ENCODE measurements at regions not wholly inside any gene's neighbourhood (a gene's known extent, or its start where the extent isn't known, plus 50 kb on each side); places are given as distances from the start of the nearest gene placed in this dataset.

DNA sequence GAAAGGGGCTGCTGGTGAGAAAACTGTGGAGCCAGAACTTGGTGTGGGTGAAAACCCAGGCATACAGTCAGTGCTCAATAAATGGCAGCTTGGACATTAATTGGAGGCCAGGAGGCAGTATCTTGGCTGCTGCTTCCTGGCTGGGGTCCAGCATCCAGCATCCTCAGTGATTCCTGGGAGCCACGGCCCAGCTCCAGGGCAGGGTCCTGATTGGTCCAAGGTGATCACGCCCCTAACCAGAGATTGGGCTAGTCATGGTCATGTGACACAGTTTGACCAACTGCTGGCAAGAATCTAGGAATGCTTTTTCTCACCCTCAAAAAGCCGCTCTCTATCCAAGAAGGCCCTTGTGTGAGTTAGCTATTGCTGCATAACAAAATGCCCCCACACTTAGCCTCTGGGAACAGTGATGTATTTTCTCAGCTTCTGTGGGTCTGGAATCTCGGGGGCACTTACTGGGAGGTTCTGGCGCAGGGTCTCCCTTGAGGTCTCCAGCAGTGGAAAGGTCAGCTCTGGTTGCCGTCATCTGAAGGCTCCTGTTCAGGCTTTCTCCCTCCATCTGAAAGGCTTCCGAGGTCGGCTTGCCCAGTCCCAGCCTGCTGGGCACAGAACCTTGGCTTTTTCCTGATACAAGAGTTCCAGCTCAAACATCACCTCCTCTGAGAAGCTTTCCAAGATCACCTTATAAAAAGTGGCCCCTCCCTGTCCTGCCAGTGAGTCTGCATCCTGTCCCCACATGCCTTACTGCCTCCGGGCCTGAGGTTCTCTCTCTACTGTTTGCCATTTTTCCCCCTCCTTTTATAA, 119.2 kb upstream of the NCOR2 start:
- DNase-seq: no peak

GRCh38 chr12:124685689-124686369, 118.4 kb upstream of the NCOR2 start:
- DNase-seq: no peak

- DNase-seq: no peak
Measured at GRCh38 chr12:124684971-124685688, 117.7 kb upstream of the NCOR2 start.

DNA sequence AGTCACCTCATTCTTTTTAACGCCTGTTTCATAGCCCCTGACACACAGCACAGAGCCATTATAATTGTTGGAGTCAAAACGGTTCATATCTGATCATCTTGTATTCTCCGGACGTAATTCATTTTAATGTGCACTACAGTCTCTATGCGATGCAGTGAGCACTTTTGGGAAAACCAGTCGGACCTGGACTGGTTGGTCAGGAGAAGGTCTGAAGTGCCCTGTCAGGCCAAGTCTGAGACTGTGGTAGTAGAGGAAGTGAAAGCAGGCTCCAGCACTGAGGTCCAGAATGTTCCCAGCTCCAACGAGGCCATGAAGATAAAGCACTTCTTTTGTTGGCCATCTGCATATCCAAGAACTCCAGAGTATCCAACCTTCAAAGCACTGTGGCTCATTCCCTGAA, 117.1 kb upstream of the NCOR2 start:
- DNase-seq: no peak

- no peak for DNase-seq
Measured at GRCh38 chr12:124683152-124684124, 116.0 kb upstream of the NCOR2 start.

DNA sequence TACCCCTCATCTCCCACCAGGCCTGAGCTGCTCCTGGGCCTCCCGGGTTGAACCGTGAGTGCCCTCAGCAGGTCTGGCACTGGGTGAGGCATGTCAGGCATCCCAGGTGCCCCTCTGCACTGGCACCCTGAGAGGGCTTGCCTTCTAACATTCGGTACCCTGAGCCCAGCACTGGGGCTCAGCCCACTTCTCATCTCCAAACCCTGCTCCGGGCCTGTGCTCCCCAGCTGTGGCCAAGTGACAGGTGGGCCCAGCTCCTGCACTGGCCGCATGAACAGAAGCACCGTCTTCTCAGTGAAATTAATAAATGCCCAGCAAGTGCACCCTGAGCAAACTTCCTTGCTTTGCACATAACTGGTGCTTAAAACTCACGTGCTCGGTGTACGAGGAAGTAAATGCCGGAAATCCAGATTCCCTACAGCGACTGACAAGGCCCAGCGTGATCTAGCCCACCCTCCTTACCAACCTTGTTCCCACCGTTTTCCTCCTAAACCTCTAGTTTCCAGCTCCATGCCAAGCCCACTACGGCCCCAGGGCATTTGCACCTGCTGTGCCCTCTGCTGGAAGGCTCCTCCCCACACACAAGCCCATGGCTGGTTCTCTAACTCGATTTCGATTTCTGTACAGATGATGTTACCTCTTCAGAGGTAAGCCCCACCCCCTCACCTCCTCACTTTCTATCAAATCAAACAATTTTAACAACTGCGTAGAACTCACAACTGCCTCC, 115.2 kb upstream of the NCOR2 start:
- no peak for DNase-seq

DNA sequence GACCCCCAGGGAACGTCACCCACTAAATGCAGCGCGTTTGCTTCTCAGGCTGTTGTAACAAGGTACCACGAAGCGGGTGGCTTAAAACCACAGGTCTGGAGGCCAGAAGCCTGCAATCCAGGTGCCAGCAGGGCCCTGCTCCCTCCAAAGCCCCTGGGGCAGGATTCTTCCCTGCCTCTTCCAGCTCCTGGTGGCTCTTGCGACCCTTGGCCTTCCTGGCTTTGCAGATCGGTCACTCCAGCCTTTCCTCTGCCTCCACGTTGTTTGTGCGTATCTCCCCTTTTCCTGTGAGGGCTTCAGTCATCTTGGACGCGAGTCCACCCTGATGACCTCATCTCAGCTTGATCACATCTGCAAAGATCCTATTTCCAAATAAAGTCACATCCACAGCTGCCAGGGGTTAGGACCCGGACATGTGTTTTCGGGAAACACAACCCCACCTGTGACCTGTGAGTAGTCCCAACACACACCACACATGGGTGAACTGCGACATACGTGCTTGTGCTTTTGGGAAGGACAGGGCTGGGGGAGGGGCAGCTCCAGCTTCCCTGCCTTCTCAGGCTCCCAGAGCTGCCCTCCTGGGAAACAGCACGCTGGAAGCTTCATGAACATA, 114.5 kb upstream of the NCOR2 start:
- DNase-seq: no peak

DNA sequence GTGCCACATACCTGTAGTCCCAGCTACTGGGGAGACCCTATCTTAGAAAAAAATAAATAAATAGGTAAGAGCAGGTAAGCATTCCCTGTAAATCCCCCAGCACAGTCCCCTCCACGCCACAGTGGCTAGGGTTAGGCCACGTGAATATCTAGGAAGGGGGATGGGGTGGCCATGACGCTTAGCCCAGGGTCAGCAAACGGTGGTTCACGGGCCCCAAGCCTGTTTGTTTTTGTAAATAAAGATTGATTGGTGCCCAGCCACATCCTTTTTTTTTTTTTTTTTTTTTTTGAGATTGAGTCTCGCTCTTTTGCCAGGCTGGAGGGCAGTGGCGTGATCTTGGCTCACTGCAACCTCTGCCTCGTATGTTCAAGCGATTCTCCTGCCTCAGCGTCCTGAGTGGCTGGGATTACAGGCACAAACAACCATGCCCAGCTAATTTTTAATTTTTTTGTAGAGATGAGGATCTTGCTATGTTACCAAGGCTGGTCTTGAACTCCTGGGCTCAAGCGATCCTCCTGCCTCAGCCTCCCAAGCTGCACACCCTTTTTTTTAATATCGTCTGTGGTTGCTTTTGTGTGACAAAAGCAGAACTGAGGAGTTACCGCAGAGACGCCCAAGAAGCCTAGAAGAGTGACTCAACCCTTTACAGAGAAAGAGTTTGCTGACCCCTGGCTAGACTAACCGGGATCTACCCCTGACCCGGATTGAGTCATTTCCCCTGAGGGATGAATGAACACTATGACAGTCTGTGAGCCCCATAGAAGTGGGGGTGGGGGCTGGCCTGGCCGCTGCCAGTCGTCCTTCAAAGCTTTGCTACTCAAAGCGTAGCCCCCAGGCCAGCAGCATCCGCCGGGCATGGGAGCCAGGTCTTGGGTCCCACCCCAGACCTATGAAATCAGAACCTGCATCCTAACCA, 113.7 kb upstream of the NCOR2 start:
- no peak for DNase-seq

DNA sequence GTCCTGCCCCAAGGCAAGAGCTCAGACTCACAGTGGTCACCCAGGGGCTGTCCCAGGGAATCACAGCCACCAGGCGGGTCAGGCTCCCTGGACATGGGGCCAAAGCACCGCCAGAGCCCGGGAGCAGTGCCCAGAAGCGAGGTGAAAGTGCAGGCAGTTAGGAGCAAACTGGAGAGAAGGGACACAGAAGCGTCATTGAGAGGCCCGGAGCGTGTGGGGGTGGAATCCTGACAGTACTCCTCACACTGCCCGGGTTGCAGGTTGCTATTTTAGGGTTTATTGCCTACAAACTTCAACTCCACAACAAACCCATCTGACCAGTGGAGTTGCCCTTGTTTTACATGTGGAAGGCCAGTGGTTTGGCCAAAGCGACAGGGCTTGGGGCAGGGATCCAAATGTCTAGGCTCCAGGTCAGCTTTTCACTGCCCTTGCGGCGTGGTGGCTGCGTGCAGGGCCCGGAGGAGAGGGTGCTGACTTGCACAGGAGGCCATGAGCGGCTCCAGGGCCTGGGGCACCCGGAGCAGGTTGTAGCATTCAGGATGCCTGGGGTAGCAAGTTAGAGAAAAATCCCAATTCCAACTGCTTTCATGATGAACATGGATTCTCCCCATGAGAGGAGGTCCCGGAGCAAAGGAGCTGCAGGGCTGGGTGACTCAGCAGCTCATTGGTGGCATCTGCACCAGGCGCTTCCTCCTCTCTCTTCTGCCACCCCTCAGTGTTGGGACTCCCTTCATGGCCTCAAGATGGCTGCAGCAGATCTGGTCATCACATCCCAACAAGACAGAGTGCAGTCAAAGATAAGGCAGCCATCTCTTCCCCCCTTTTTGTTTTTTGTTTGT, 112.3 kb upstream of the NCOR2 start:
- DNase-seq: no peak

GRCh38 chr12:124679047-124679446, 111.6 kb upstream of the NCOR2 start:
- DNase-seq: no peak

DNA sequence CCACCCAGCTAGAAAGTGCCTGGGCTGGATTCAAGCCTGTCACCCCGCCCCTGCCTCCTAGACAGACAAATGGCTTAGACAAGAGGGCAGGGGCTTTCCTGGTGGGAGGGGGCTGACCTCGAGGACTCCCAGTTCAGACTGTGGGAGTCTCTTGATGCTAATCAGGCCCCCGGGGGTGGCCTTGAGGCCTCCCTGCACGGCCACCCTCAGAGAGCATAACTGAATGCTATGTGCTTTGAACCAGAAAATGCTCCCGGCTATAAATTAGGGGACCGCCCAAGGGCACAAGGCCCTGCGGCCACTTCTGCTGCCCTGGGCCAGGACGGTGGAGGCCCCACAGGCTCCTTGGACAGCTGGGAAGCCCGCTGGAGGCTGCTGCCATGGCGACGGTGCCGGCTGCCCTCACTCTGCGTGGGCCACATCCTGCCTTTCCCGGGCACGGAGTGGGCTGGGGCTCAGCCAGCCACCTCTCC, 111.0 kb upstream of the NCOR2 start:
- no peak for DNase-seq

- no peak for DNase-seq
Measured at GRCh38 chr12:124677552-124678356, 110.3 kb upstream of the NCOR2 start.

DNA sequence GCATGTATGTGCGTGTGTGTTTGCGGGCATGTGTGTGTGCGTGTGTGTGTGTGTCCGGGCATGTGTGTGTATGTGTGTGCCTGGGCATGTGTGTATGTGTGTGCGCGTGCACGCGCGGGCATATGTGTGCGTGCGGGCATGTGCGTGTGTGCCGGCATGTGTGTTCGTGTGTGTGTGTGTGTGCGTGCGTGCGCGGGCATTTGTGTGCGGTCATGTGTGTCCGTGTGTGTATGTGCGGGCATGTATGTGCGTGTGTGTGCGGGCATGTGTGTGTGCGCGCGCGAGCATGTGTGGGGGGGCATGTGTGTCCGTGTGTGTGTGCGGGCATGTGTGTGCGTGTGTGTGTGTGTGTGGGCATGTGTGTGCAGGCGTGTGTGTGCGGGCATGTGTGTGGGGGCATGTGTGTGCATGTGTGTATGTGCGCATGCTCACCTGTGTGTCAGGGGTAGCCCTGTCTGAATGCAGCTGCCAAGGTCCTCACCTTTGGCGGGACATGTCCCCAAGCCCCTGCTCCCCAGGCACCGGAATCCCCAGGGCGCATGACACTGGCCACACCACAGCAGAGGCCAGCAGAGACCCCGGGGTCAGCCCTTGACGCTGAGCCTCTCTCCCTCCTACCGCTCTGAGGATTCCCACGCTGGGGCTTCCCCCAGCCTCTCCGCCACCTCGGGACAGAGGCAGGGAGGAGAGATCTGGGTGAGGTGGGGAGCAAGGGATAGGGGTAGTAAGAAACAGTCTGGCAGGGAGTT, 109.5 kb upstream of the NCOR2 start:
- no peak for DNase-seq

GRCh38 chr12:124675881-124676713, 108.7 kb upstream of the NCOR2 start:
- no peak for DNase-seq

- no peak for DNase-seq
Measured at GRCh38 chr12:124674937-124675336, 107.5 kb upstream of the NCOR2 start.

GRCh38 chr12:124673801-124674617, 106.6 kb upstream of the NCOR2 start:
- DNase-seq: no peak
